ENCODE measurements at regions not wholly inside any gene's neighbourhood (a gene's known extent, or its start where the extent isn't known, plus 50 kb on each side); places are given as distances from the start of the nearest gene placed in this dataset.

GRCh38 chr20:16844406-16844805 lies 96.2 kb downstream of the OTOR start:
- TF ChIP-seq GATA2 (IDR thresholded peaks at IDR 0.05; ENCODE audit: low read depth, low read length) = no peak
- TF ChIP-seq GATA3 (IDR thresholded peaks at IDR 0.05; ENCODE audit: low read depth, low read length) = no peak

Data from SH-SY5Y (cell line).